ENCODE measurements at regions not wholly inside any gene's neighbourhood (a gene's known extent, or its start where the extent isn't known, plus 50 kb on each side); places are given as distances from the start of the nearest gene placed in this dataset.

- TF ChIP-seq POLR2A (IDR thresholded peaks at IDR 0.05; ENCODE audit: low read length) (no peak), GATA1 (IDR thresholded peaks at IDR 0.05; ENCODE audit: low read depth, low read length) (no peak)
- DNase-seq, result no peak
Observed at GRCh38 chr14:101706509-101707067, 54.9 kb upstream of the PPP2R5C start.

GRCh38 chr14:101707068-101707842, 54.3 kb upstream of the PPP2R5C start:
- TF ChIP-seq GATA1 (IDR thresholded peaks at IDR 0.05; ENCODE audit: low read depth, low read length) (no peak), POLR2A (IDR thresholded peaks at IDR 0.05; ENCODE audit: low read length) (no peak)
- peak; percentile 81 to 91 for DNase-seq

- no peak for TF ChIP-seq POLR2A (IDR thresholded peaks at IDR 0.05; ENCODE audit: low read length)
- no peak for TF ChIP-seq GATA1 (IDR thresholded peaks at IDR 0.05; ENCODE audit: low read depth, low read length)
- no peak for DNase-seq
Observed at GRCh38 chr14:101707863-101708620, 53.5 kb upstream of the PPP2R5C start.

- TF ChIP-seq POLR2A (IDR thresholded peaks at IDR 0.05; ENCODE audit: low read length) (no peak), GATA1 (IDR thresholded peaks at IDR 0.05; ENCODE audit: low read depth, low read length) (no peak)
- no peak for DNase-seq
Observed at GRCh38 chr14:101708853-101709532, 52.5 kb upstream of the PPP2R5C start.

DNA sequence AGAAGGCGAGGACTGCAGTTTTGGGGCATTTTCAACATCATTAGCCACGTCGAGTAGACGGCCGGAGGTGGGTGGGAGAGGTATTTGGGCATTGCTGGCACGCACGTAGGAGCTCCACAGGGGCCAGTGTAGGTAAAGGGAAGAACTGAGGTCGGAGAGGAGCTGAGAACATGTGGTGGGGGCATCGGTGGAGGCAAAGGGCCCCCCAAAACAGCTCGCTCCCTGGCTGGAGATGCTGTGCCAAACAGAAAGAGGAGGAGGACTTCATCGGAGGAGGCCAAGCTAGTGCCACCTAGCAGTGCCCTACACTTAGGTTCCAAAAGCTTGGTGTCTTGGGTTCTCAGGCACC, 52.0 kb upstream of the PPP2R5C start:
- no peak for TF ChIP-seq POLR2A (IDR thresholded peaks at IDR 0.05; ENCODE audit: low read length)
- TF ChIP-seq GATA1 (IDR thresholded peaks at IDR 0.05; ENCODE audit: low read depth, low read length), result no peak
- DNase-seq, result no peak

- peak in 1 of 2 experiments; percentile 51 for DNase-seq
- no peak for TF ChIP-seq GATA1 (IDR thresholded peaks at IDR 0.05; ENCODE audit: low read depth, low read length)
- TF ChIP-seq POLR2A (IDR thresholded peaks at IDR 0.05; ENCODE audit: low read length), result no peak
Observed at GRCh38 chr14:101709962-101710931, 51.3 kb upstream of the PPP2R5C start.

GRCh38 chr14:101711041-101711856, 50.3 kb upstream of the PPP2R5C start:
- no peak for DNase-seq
- TF ChIP-seq GATA1 (IDR thresholded peaks at IDR 0.05; ENCODE audit: low read depth, low read length) (no peak), POLR2A (IDR thresholded peaks at IDR 0.05; ENCODE audit: low read length) (no peak)
